IMR-90 (cell line): ENCODE measurements at regions not wholly inside any gene's neighbourhood (a gene's known extent, or its start where the extent isn't known, plus 50 kb on each side); places are given as distances from the start of the nearest gene placed in this dataset.

Source experiments
- ATAC-seq: fragments of 200-7000 bp; cut with Tn5 transposase; 2 replicates; pipeline ENCODE4 v1.9.1; 2020; ENCODE audit warnings: low read depth, mild to moderate bottlenecking, moderate library complexity
- BruUV-seq: library from RNA; stranded (reverse); fragments of 400-500 nt; replicated peaks from 2 replicates; lab custom pipeline; 2021; lab: Mats Ljungman, UMichigan
- CTCF ChIA-PET: fragments of 300-600 bp; formaldehyde crosslinking; extraction: SDS; loops from one replicate; lab custom pipeline; 2021; ENCODE audit warnings: antibody characterized with exemption; lab: Yijun Ruan, JAX
- POLR2A ChIA-PET: fragments of 300-600 bp; sonication (Branson Sonifier 250); formaldehyde crosslinking; loops from one replicate; lab custom pipeline; 2022; ENCODE audit warnings: antibody characterized with exemption; ENCODE audit not compliant: unreplicated experiment; lab: Charles Lee
- DNase-seq: peaks from one replicate; pipeline ENCODE4 v3.0.0; 2013
- H2AFZ ChIP-seq: replicated peaks from 2 replicates; pipeline ENCODE3; 2013; ENCODE audit warnings: low read length, mild to moderate bottlenecking; ENCODE audit not compliant: poor library complexity
- H2AK5ac ChIP-seq: 2 replicates; pipeline ENCODE4 v1.6.1; 2013; ENCODE audit warnings: low read depth, low read length, inconsistent platforms
- H2AK9ac ChIP-seq: replicated peaks from 2 replicates; pipeline ENCODE3; 2013; ENCODE audit warnings: mild to moderate bottlenecking, low read depth, low read length, moderate library complexity; ENCODE audit not compliant: poor library complexity
- H2BK120ac ChIP-seq: 2 replicates; pipeline ENCODE4 v1.6.1; 2013; ENCODE audit warnings: low read depth, low read length, inconsistent platforms
- H2BK15ac ChIP-seq: 3 replicates; pipeline ENCODE4 v1.6.1; 2013; ENCODE audit warnings: low read depth, low read length, inconsistent platforms
- H2BK20ac ChIP-seq: 2 replicates; pipeline ENCODE4 v1.6.1; 2013; ENCODE audit warnings: low read depth, mild to moderate bottlenecking, inconsistent platforms, low read length, moderate library complexity
- H2BK5ac ChIP-seq: 2 replicates; pipeline ENCODE4 v1.6.1; 2013; ENCODE audit warnings: mild to moderate bottlenecking, low read depth, low read length, inconsistent platforms; ENCODE audit not compliant: poor library complexity, severe bottlenecking
- H3K14ac ChIP-seq: replicated peaks from 2 replicates; pipeline ENCODE4 v1.6.1; 2013; ENCODE audit warnings: low read depth, low read length, inconsistent platforms
- H3K18ac ChIP-seq: 2 replicates; pipeline ENCODE4 v1.6.1; 2013; ENCODE audit warnings: low read depth, low read length, control low read depth
- H3K23ac ChIP-seq: 2 replicates; pipeline ENCODE4 v1.6.1; 2013; ENCODE audit warnings: low read depth, low read length, inconsistent platforms
- H3K27ac ChIP-seq: 2 replicates; pipeline ENCODE4 v1.5.1; 2013; ENCODE audit warnings: mild to moderate bottlenecking, control low read depth, low read length; ENCODE audit not compliant: insufficient read depth
- H3K27me3 ChIP-seq: 2 replicates; pipeline ENCODE4 v1.6.1; 2013; ENCODE audit warnings: low read length; ENCODE audit not compliant: control insufficient read depth, insufficient read depth
- H3K36me3 ChIP-seq: 2 replicates; pipeline ENCODE4 v1.6.1; 2013; ENCODE audit warnings: low read length, mixed read lengths; ENCODE audit not compliant: control insufficient read depth, insufficient read depth
- H3K4ac ChIP-seq: 2 replicates; pipeline ENCODE4 v1.6.1; 2013; ENCODE audit warnings: low read depth, low read length, inconsistent platforms
- H3K4me1 ChIP-seq: 2 replicates; pipeline ENCODE4 v1.6.1; 2013; ENCODE audit warnings: low read length, mixed read lengths; ENCODE audit not compliant: control insufficient read depth, insufficient read depth
- H3K4me2 ChIP-seq: 2 replicates; pipeline ENCODE4 v1.6.1; 2013; ENCODE audit warnings: low read depth, mild to moderate bottlenecking, control low read depth, low read length, moderate library complexity
- H3K4me3 ChIP-seq: 2 replicates; pipeline ENCODE4 v1.5.1; 2013; ENCODE audit warnings: low read depth, mild to moderate bottlenecking, control low read depth, low read length, moderate library complexity; ENCODE audit not compliant: insufficient read depth
- H3K56ac ChIP-seq: 2 replicates; pipeline ENCODE4 v1.6.1; 2013; ENCODE audit warnings: low read length, inconsistent platforms; ENCODE audit not compliant: insufficient read depth; ENCODE audit errors: extremely low read depth
- H3K79me1 ChIP-seq, 2 experiments: 2 replicates each; pipeline ENCODE4 v1.6.1; 2013; ENCODE audit warnings: low read length in 2 of 2, inconsistent platforms in 1 of 2, low read depth in 1 of 2
- H3K9ac ChIP-seq: 2 replicates; pipeline ENCODE4 v1.6.1; 2013; ENCODE audit warnings: low read depth, low read length, control low read depth
- H3K9me1 ChIP-seq: 2 replicates; pipeline ENCODE4 v1.6.1; 2013; ENCODE audit warnings: low read length, inconsistent platforms; ENCODE audit not compliant: insufficient read depth
- H3K9me3 ChIP-seq: 2 replicates; pipeline ENCODE4 v1.6.1; 2013; ENCODE audit warnings: low read length; ENCODE audit not compliant: control insufficient read depth, insufficient read depth
- H4K20me1 ChIP-seq: 2 replicates; pipeline ENCODE4 v1.6.1; 2013; ENCODE audit warnings: low read length, inconsistent platforms; ENCODE audit not compliant: insufficient read depth
- H4K5ac ChIP-seq: 2 replicates; pipeline ENCODE4 v1.6.1; 2013; ENCODE audit warnings: mild to moderate bottlenecking, low read depth, low read length, control low read depth
- H4K8ac ChIP-seq, 2 experiments: 2 replicates each; pipeline ENCODE4 v1.6.1; 2013; ENCODE audit warnings: low read depth in 2 of 2, low read length in 2 of 2, control low read depth in 1 of 2, inconsistent platforms in 1 of 2
- H4K91ac ChIP-seq: 2 replicates; pipeline ENCODE4 v1.6.1; 2013; ENCODE audit warnings: low read depth, low read length, inconsistent platforms; ENCODE audit not compliant: insufficient read depth
- BHLHE40 ChIP-seq: fragments of 150-350 bp; IDR thresholded peaks from 2 replicates; pipeline ENCODE4 v1.6.1; 2016; ENCODE audit warnings: mild to moderate bottlenecking, low read depth, low read length
- CEBPB ChIP-seq: IDR thresholded peaks from 2 replicates; pipeline ENCODE4 v1.6.1; 2012; ENCODE audit warnings: low read depth, low read length, improper control_type of control experiment
- CHD1 ChIP-seq: IDR thresholded peaks from 2 replicates; pipeline ENCODE4 v1.6.1; 2012; ENCODE audit warnings: low read depth, low read length, improper control_type of control experiment
- FOS ChIP-seq: fragments of 150-350 bp; IDR thresholded peaks from 2 replicates; pipeline ENCODE4 v1.6.1; 2016; ENCODE audit warnings: low read depth, low read length
- MAFK ChIP-seq: IDR thresholded peaks from 2 replicates; pipeline ENCODE4 v1.6.1; 2012; ENCODE audit warnings: low read depth, low read length, improper control_type of control experiment
- MAZ ChIP-seq: IDR thresholded peaks from 2 replicates; pipeline ENCODE4 v1.6.1; 2012; ENCODE audit warnings: low read depth, mild to moderate bottlenecking, low read length, improper control_type of control experiment, moderate library complexity, borderline replicate concordance
- MXI1 ChIP-seq: IDR thresholded peaks from 2 replicates; pipeline ENCODE4 v1.6.1; 2012; ENCODE audit warnings: low read depth, mild to moderate bottlenecking, low read length, moderate library complexity, borderline replicate concordance
- NFE2L2 ChIP-seq: fragments of 150-350 bp; IDR thresholded peaks from 2 replicates; pipeline ENCODE4 v1.6.1; 2016; ENCODE audit warnings: low read depth, mild to moderate bottlenecking, low read length
- POLR2A ChIP-seq: IDR thresholded peaks from 2 replicates; pipeline ENCODE4 v1.6.1; 2012; ENCODE audit warnings: mild to moderate bottlenecking, low read depth, low read length
- RAD21 ChIP-seq: IDR thresholded peaks from 2 replicates; pipeline ENCODE4 v1.6.1; 2012; ENCODE audit warnings: low read length, improper control_type of control experiment
- RCOR1 ChIP-seq: IDR thresholded peaks from 2 replicates; pipeline ENCODE4 v1.6.1; 2012; ENCODE audit warnings: mild to moderate bottlenecking, low read length, improper control_type of control experiment; ENCODE audit not compliant: insufficient replicate concordance
- RFX5 ChIP-seq: IDR thresholded peaks from 2 replicates; pipeline ENCODE4 v1.8.0; 2012; ENCODE audit warnings: low read depth, mild to moderate bottlenecking, low read length, moderate library complexity
- SMC3 ChIP-seq: fragments of 150-350 bp; IDR thresholded peaks from 2 replicates; pipeline ENCODE4 v1.6.1; 2016; ENCODE audit warnings: low read depth, mild to moderate bottlenecking, antibody characterized with exemption, low read length, moderate library complexity
- whole genome bisulfite sequencing, 2 experiments: methylation state at CpG; one replicate each; pipeline versions ENCODE4 v1.1.5 to v1.1.7; 2013; ENCODE audit warnings: missing lambda C conversion rate in 2 of 2; ENCODE audit not compliant: insufficient read length in 1 of 2; ENCODE audit errors: extremely low coverage in 2 of 2; 5-methylcytosine and 5-hydroxymethylcytosine counted together
- dilution Hi-C: fragments of 300-500 bp; cut with HindIII; formaldehyde crosslinking; loops from one replicate; pipeline ENCODE4 v1.14.3; 2018; ENCODE audit warnings: low sequenced_read_pairs; ENCODE audit not compliant: unreplicated experiment
- in situ Hi-C: fragments of 300-500 bp; cut with MboI; formaldehyde crosslinking; loops from 3 replicates; pipeline ENCODE4 v1.14.3; 2019; ENCODE audit warnings: low sequenced_read_pairs, inconsistent platforms, mixed read lengths
- intact Hi-C: fragments of 100-400 bp; cut with micrococcal nuclease; formaldehyde crosslinking; loops from 2 replicates; pipeline ENCODE4 v1.10.0; 2022
- TF ChIP-seq, protein P1 (sequence below): fragments of 150-350 bp; IDR thresholded peaks from 2 replicates; pipeline ENCODE4 v1.6.1; 2016; ENCODE audit warnings: low read depth, mild to moderate bottlenecking, low read length, moderate library complexity, borderline replicate concordance
- TF ChIP-seq, protein P2 (sequence below): fragments of 150-350 bp; IDR thresholded peaks from 2 replicates; pipeline ENCODE4 v1.6.1; 2017; ENCODE audit warnings: mild to moderate bottlenecking, antibody characterized with exemption, low read length, low read depth
- TF ChIP-seq, protein P3 (sequence below): conservative IDR thresholded peaks from 2 replicates; pipeline ENCODE4 v1.5.1; 2012; ENCODE audit warnings: mild to moderate bottlenecking, low read depth, low read length, improper control_type of control experiment

DNA sequence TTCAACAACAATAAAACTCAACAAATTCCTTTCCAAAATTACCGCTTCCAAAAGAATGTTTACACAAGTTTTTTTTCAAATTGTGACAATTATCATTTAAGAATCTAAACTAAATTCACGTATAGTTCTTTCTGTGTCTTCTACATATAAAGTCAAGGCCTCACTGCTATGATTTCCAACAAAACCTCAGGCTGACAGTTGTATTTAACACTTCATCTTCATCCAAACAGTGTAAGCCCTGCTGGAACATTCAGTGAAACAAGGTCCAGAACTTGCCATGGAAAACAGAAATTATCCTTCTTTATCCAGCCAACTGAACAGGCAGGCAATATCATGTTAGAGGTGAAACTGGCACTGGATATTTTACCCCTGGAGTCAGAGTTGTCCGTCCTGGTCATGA is 357.9 kb downstream of the PID1 start:
- ATAC-seq (no peak), DNase-seq (no peak)
- no peak overlapping the region for H3K14ac ChIP-seq
- H3K18ac ChIP-seq: no peak overlapping the region
- no peaks in the 10 kb centered on the region for H3K36me3 ChIP-seq
- no peak overlapping the region for H4K8ac ChIP-seq
- no peak overlapping the region for H2AK9ac ChIP-seq
- peaks cover 2% of the 10 kb centered on the region; the same call in 1 of the 2 replicates for H3K9me3 ChIP-seq
- no peak overlapping the region for H4K91ac ChIP-seq
- ChIA-PET CTCF (no interaction called here), POLR2A (no interaction called here)
- H2BK120ac ChIP-seq: no peak overlapping the region
- no TSS peak for BruUV-seq
- no peak overlapping the region for H3K27ac ChIP-seq
- no peaks in the 10 kb centered on the region for H3K9me1 ChIP-seq
- intact Hi-C loops: no loop called here
- H2BK20ac ChIP-seq: no peak overlapping the region
- H3K4me1 ChIP-seq: no peaks in the 10 kb centered on the region
- WGBS, 2 experiments: no CpG with 5 or more reads among the region's 3 CpGs
- H3K4me3 ChIP-seq: no peak overlapping the region
- TF ChIP-seq RFX5: no peak
- TF ChIP-seq, protein P1, sequence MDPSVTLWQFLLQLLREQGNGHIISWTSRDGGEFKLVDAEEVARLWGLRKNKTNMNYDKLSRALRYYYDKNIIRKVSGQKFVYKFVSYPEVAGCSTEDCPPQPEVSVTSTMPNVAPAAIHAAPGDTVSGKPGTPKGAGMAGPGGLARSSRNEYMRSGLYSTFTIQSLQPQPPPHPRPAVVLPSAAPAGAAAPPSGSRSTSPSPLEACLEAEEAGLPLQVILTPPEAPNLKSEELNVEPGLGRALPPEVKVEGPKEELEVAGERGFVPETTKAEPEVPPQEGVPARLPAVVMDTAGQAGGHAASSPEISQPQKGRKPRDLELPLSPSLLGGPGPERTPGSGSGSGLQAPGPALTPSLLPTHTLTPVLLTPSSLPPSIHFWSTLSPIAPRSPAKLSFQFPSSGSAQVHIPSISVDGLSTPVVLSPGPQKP: no peak
- no peak for TF ChIP-seq CHD1
- TF ChIP-seq, protein P2, sequence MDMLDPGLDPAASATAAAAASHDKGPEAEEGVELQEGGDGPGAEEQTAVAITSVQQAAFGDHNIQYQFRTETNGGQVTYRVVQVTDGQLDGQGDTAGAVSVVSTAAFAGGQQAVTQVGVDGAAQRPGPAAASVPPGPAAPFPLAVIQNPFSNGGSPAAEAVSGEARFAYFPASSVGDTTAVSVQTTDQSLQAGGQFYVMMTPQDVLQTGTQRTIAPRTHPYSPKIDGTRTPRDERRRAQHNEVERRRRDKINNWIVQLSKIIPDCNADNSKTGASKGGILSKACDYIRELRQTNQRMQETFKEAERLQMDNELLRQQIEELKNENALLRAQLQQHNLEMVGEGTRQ: no peak
- no peak for TF ChIP-seq RAD21
- TF ChIP-seq MAFK: no peak
- TF ChIP-seq FOS: no peak
- no peak for TF ChIP-seq MAZ
- TF ChIP-seq NFE2L2: no peak
- TF ChIP-seq SMC3: no peak
- TF ChIP-seq RCOR1: no peak
- TF ChIP-seq, protein P3, sequence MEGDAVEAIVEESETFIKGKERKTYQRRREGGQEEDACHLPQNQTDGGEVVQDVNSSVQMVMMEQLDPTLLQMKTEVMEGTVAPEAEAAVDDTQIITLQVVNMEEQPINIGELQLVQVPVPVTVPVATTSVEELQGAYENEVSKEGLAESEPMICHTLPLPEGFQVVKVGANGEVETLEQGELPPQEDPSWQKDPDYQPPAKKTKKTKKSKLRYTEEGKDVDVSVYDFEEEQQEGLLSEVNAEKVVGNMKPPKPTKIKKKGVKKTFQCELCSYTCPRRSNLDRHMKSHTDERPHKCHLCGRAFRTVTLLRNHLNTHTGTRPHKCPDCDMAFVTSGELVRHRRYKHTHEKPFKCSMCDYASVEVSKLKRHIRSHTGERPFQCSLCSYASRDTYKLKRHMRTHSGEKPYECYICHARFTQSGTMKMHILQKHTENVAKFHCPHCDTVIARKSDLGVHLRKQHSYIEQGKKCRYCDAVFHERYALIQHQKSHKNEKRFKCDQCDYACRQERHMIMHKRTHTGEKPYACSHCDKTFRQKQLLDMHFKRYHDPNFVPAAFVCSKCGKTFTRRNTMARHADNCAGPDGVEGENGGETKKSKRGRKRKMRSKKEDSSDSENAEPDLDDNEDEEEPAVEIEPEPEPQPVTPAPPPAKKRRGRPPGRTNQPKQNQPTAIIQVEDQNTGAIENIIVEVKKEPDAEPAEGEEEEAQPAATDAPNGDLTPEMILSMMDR: no peak
- no peak for TF ChIP-seq CEBPB
- no peak for TF ChIP-seq POLR2A
- no peak for TF ChIP-seq BHLHE40
- TF ChIP-seq MXI1: no peak
- H3K56ac ChIP-seq: no peak overlapping the region
- no peak overlapping the region for H3K4ac ChIP-seq
- no peak overlapping the region for H3K23ac ChIP-seq
- no peak overlapping the region for H3K4me2 ChIP-seq
- no peak overlapping the region for H2BK5ac ChIP-seq
- H2AFZ ChIP-seq: no peak overlapping the region
- no peak overlapping the region for H4K5ac ChIP-seq
- in situ Hi-C loops: no loop called here
- dilution Hi-C loops: no loop called here
- H2AK5ac ChIP-seq: no peak overlapping the region
- H3K27me3 ChIP-seq: no peaks in the 10 kb centered on the region
- no peaks in the 10 kb centered on the region for H3K79me1 ChIP-seq
- H4K20me1 ChIP-seq: no peaks in the 10 kb centered on the region
- H2BK15ac ChIP-seq: no peak overlapping the region
- no peak overlapping the region for H3K9ac ChIP-seq
